ENCODE measurements at regions not wholly inside any gene's neighbourhood (a gene's known extent, or its start where the extent isn't known, plus 50 kb on each side); places are given as distances from the start of the nearest gene placed in this dataset.
A peak's percentile ranks its signal among the peaks of the same experiment; 100 is the strongest.

DNA sequence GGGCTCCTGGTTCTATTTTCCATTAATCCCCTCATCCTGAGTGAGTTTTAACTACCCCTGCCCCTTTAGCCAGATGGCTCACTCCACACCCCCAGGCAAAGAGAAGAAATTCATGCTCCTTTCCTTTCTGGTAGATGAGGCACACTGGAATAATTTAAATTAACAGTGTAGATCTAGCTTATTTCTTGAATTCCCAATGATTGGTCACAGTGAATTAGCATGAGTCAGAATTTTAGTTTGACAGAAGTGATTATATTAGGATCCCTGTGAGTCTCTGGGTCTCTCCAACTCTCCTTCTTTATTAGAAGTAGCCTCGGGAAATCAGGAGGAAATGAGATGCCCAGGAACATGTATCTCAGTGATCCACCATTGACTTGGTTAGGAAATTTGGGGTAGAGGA lies 103.1 kb upstream of the KAZN start:
- Histone ChIP-seq H3K36me3 (no peaks in the 10 kb centered on the region), H3K27ac (no peak overlapping the region), H3K4me3 (no peak overlapping the region), H3K4me1 (no peaks in the 10 kb centered on the region), H3K27me3 (no peaks in the 10 kb centered on the region), H3K9me3 (no peaks in the 10 kb centered on the region)
- TF ChIP-seq, protein P1, sequence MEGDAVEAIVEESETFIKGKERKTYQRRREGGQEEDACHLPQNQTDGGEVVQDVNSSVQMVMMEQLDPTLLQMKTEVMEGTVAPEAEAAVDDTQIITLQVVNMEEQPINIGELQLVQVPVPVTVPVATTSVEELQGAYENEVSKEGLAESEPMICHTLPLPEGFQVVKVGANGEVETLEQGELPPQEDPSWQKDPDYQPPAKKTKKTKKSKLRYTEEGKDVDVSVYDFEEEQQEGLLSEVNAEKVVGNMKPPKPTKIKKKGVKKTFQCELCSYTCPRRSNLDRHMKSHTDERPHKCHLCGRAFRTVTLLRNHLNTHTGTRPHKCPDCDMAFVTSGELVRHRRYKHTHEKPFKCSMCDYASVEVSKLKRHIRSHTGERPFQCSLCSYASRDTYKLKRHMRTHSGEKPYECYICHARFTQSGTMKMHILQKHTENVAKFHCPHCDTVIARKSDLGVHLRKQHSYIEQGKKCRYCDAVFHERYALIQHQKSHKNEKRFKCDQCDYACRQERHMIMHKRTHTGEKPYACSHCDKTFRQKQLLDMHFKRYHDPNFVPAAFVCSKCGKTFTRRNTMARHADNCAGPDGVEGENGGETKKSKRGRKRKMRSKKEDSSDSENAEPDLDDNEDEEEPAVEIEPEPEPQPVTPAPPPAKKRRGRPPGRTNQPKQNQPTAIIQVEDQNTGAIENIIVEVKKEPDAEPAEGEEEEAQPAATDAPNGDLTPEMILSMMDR (IDR thresholded peaks at IDR 0.05): no peak
- ATAC-seq: no peak
- intact Hi-C loops (cut with DNase I): no loop called here
- no peak for DNase-seq

DNA sequence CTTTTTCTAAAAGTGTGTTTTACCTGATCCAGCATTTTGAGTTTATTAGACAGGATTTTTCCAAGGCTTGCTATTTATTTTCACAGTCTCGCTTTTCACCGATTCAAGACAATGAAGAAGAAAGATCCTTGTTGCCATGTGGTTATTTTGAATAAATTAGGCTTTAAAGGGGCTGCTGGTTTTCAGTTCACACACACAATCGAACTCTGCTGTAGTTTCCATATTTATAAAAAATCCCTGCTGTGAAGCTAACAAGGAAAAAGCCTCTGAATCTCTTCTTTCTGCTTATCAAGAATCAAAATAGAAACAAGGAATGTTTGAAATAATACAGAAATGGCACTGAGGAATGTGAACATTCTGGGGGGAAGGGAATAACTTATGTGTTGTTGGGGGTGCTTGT lies 102.5 kb upstream of the KAZN start:
- no peak overlapping the region for H3K4me3 ChIP-seq

DNA sequence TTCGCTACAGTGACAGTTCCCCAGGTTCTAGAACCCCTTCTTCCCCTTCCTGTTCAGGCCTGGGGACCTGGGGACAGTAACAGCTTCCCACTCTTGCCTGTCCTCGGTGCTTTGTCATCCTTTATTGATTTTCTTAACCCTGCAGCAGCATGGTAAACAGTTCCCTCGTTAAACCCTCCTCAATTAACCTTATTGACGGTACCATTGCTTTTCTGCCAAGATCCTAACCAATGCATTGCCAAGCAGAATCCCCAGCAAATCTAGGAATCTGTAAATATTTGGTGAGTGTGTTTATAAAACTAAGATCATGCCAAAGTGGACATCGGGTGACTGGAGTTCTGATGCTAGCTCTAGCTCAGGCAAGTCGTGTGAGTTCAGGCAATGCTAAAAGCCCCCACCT lies 99.6 kb upstream of the KAZN start:
- Histone ChIP-seq H3K27me3 (no peaks in the 10 kb centered on the region), H3K9me3 (no peaks in the 10 kb centered on the region), H3K4me1 (no peaks in the 10 kb centered on the region), H3K4me3 (no peak overlapping the region), H3K36me3 (no peaks in the 10 kb centered on the region), H3K27ac (no peak overlapping the region)
- no peak for DNase-seq
- TF ChIP-seq, protein P1 (IDR thresholded peaks at IDR 0.05): no peak
- intact Hi-C loops (cut with DNase I): no loop called here
- no peak for ATAC-seq

More for the DNA sequence above, 102.5 kb upstream of the KAZN start:
- intact Hi-C loops (cut with DNase I): no loop called here
- H3K36me3 ChIP-seq: no peaks in the 10 kb centered on the region
- H3K27me3 ChIP-seq: no peaks in the 10 kb centered on the region
- H3K4me1 ChIP-seq: no peaks in the 10 kb centered on the region
- H3K9me3 ChIP-seq: no peaks in the 10 kb centered on the region
- no peak overlapping the region for H3K27ac ChIP-seq
- TF ChIP-seq, protein P1 (IDR thresholded peaks at IDR 0.05): no peak
- ATAC-seq (no peak), DNase-seq (no peak)

DNA sequence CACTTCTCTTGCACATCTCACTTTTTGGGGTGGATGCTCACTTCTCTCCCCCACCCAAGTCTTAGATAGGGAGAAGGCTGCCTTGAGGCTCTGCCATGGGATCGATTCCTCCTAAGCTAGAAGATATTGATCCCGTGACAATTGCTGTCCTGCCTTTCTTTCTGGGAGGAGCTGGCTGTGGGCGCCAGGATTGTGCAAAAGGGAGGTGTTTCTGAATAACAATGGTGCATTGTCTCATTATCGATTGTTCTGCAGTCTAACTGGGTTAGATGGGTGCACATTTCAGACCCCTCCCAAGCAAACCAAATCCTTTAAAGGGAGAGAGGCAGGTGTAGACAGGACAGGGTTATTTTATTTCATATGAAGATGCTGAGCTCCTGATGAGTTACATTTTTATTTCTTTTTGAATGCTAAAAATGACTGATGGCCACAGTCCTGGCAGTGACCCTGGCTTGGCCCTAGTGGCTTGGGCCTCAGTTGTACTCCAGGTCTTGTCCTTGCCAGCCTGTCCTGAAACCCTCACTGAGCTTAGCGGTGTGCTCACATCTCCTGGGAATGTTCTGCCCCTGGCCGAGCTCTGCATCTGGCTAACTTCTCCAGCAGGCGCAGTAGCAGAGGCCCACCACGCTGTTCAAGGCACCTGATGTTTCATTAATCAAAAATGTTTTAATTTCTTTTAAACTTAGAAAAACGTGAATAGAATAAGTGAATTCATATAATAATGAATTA lies 99.0 kb upstream of the KAZN start:
- no peaks in the 10 kb centered on the region for H3K9me3 ChIP-seq

DNA sequence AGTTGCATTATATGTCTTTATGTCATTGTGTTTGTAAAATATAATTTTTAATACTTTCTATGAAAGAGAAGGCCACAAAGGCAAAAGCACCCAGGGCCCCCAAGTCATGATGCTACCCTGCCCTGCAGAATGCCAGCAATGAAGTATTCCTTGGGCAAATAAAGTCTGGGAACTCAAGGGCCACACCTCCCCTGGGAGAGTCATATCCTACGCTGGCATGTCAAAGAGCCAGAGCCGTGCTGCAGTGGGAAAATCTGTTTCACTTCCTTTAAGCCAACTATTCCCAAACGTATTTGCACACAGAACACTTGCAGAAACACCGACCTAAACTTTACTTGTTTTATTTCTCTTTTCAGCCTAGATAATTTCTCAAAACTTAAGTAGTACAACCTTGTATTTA lies 98.4 kb upstream of the KAZN start:
- TF ChIP-seq, protein P1 (IDR thresholded peaks at IDR 0.05): no peak
- DNase-seq (no peak), ATAC-seq (peak; percentile 78)

More for the DNA sequence above, 99.0 kb upstream of the KAZN start:
- DNase-seq (no peak), ATAC-seq (no peak)
- no peak overlapping the region for H3K27ac ChIP-seq
- H3K36me3 ChIP-seq: no peaks in the 10 kb centered on the region
- TF ChIP-seq, protein P1 (IDR thresholded peaks at IDR 0.05): no peak
- no peaks in the 10 kb centered on the region for H3K27me3 ChIP-seq
- H3K4me3 ChIP-seq: no peak overlapping the region
- H3K4me1 ChIP-seq: no peaks in the 10 kb centered on the region
- intact Hi-C loops (cut with DNase I): no loop called here

More for the DNA sequence above, 98.4 kb upstream of the KAZN start:
- Histone ChIP-seq H3K9me3 (no peaks in the 10 kb centered on the region), H3K27ac (no peak overlapping the region), H3K4me3 (no peak overlapping the region), H3K36me3 (no peaks in the 10 kb centered on the region), H3K4me1 (no peaks in the 10 kb centered on the region), H3K27me3 (no peaks in the 10 kb centered on the region)
- intact Hi-C loops (cut with DNase I): no loop called here
